ENCODE measurements at regions not wholly inside any gene's neighbourhood (a gene's known extent, or its start where the extent isn't known, plus 50 kb on each side); places are given as distances from the start of the nearest gene placed in this dataset.

- TF ChIP-seq POLR2A (IDR thresholded peaks at IDR 0.05; ENCODE audit: low read depth, low read length) (no peak), POLR2AphosphoS5 (IDR thresholded peaks at IDR 0.05; ENCODE audit: low read depth, low read length) (no peak)
Measured at GRCh38 chr14:56887216-56887615, 76.9 kb upstream of the OTX2 start.

Measured in GM12892 (cell line).